Dendritic cell treated with granulocyte-macrophage colony-stimulating factor and Interleukin-4, amounts not matched to agents 40 ng/mL and 50 ng/mL, for 4 days (primary cell): ENCODE measurements at regions not wholly inside any gene's neighbourhood (a gene's known extent, or its start where the extent isn't known, plus 50 kb on each side); places are given as distances from the start of the nearest gene placed in this dataset.

Source experiments
- H3K27ac Mint-ChIP-seq: one replicate; pipeline ENCODE4 v1.8.0; 2022; ENCODE audit warnings: mild to moderate bottlenecking, mixed read lengths
- H3K27me3 Mint-ChIP-seq: one replicate; pipeline ENCODE4 v1.8.0; 2022; ENCODE audit warnings: mild to moderate bottlenecking, mixed read lengths
- H3K36me3 Mint-ChIP-seq: one replicate; pipeline ENCODE4 v1.8.0; 2022; ENCODE audit warnings: low read depth, mixed read lengths
- H3K4me1 Mint-ChIP-seq: one replicate; pipeline ENCODE4 v1.8.0; 2022; ENCODE audit warnings: low read depth, mixed read lengths
- H3K4me3 Mint-ChIP-seq: one replicate; pipeline ENCODE4 v1.8.0; 2022; ENCODE audit warnings: mild to moderate bottlenecking, moderate library complexity, mixed read lengths
- H3K9me3 Mint-ChIP-seq: one replicate; pipeline ENCODE4 v1.8.0; 2022; ENCODE audit warnings: mixed read lengths
- intact Hi-C: fragments of 100-400 bp; cut with micrococcal nuclease; formaldehyde crosslinking; loops from one replicate; pipeline ENCODE4 v1.15.0; 2022

GRCh38 chr20:48476854-48477253 is 350.9 kb downstream of the PREX1 start:
- H3K36me3 Mint-ChIP-seq, result no peaks in the 10 kb centered on the region
- no peaks in the 10 kb centered on the region for H3K4me1 Mint-ChIP-seq
- no peaks in the 10 kb centered on the region for H3K9me3 Mint-ChIP-seq
- H3K27me3 Mint-ChIP-seq, result peaks cover 20% of the 10 kb centered on the region
- no peak overlapping the region for H3K4me3 Mint-ChIP-seq
- H3K27ac Mint-ChIP-seq, result no peak overlapping the region
- intact Hi-C loops, result no loop called here

GRCh38 chr20:48474022-48474421 is 353.8 kb downstream of the PREX1 start:
- no peak overlapping the region for H3K4me3 Mint-ChIP-seq
- H3K9me3 Mint-ChIP-seq, result no peaks in the 10 kb centered on the region
- H3K27ac Mint-ChIP-seq, result no peak overlapping the region
- peaks cover 6% of the 10 kb centered on the region for H3K27me3 Mint-ChIP-seq
- intact Hi-C loops, result no loop called here
- no peaks in the 10 kb centered on the region for H3K4me1 Mint-ChIP-seq
- H3K36me3 Mint-ChIP-seq, result no peaks in the 10 kb centered on the region

- H3K36me3 Mint-ChIP-seq, result no peaks in the 10 kb centered on the region
- intact Hi-C loops, result no loop called here
- no peak overlapping the region for H3K4me3 Mint-ChIP-seq
- peaks cover 4% of the 10 kb centered on the region for H3K27me3 Mint-ChIP-seq
- no peaks in the 10 kb centered on the region for H3K9me3 Mint-ChIP-seq
- H3K4me1 Mint-ChIP-seq, result no peaks in the 10 kb centered on the region
- no peak overlapping the region for H3K27ac Mint-ChIP-seq
These were observed 355.9 kb downstream of the PREX1 start for GRCh38 chr20:48471759-48472408.

- Mint-ChIP-seq H3K36me3 (no peaks in the 10 kb centered on the region), H3K9me3 (no peaks in the 10 kb centered on the region), H3K27ac (no peak overlapping the region), H3K4me1 (no peaks in the 10 kb centered on the region), H3K27me3 (peaks cover 2% of the 10 kb centered on the region), H3K4me3 (no peak overlapping the region)
- intact Hi-C loops, result no loop called here
These were observed 356.6 kb downstream of the PREX1 start for GRCh38 chr20:48471176-48471575.

GRCh38 chr20:48470141-48470540 is 357.7 kb downstream of the PREX1 start:
- Mint-ChIP-seq H3K4me1 (no peaks in the 10 kb centered on the region), H3K9me3 (no peaks in the 10 kb centered on the region), H3K4me3 (no peak overlapping the region), H3K27ac (no peak overlapping the region), H3K27me3 (no peaks in the 10 kb centered on the region), H3K36me3 (no peaks in the 10 kb centered on the region)
- intact Hi-C loops, result no loop called here

- H3K4me3 Mint-ChIP-seq, result no peak overlapping the region
- intact Hi-C loops, result no loop called here
- no peak overlapping the region for H3K27ac Mint-ChIP-seq
- H3K27me3 Mint-ChIP-seq, result no peaks in the 10 kb centered on the region
- no peaks in the 10 kb centered on the region for H3K9me3 Mint-ChIP-seq
- H3K4me1 Mint-ChIP-seq, result no peaks in the 10 kb centered on the region
- H3K36me3 Mint-ChIP-seq, result no peaks in the 10 kb centered on the region
These were observed 358.8 kb downstream of the PREX1 start for GRCh38 chr20:48469026-48469425.

- H3K4me3 Mint-ChIP-seq, result no peak overlapping the region
These were observed 359.2 kb downstream of the PREX1 start for GRCh38 chr20:48468571-48468970.

GRCh38 chr20:48467622-48468021 is 360.2 kb downstream of the PREX1 start:
- H3K27me3 Mint-ChIP-seq, result peaks cover 2% of the 10 kb centered on the region
- no peaks in the 10 kb centered on the region for H3K4me1 Mint-ChIP-seq
- no peaks in the 10 kb centered on the region for H3K36me3 Mint-ChIP-seq
- no peak overlapping the region for H3K27ac Mint-ChIP-seq
- H3K4me3 Mint-ChIP-seq, result no peak overlapping the region
- intact Hi-C loops, result no loop called here
- H3K9me3 Mint-ChIP-seq, result no peaks in the 10 kb centered on the region

More at GRCh38 chr20:48468571-48468970, 359.2 kb downstream of the PREX1 start:
- H3K36me3 Mint-ChIP-seq, result no peaks in the 10 kb centered on the region
- H3K27ac Mint-ChIP-seq, result no peak overlapping the region
- no peaks in the 10 kb centered on the region for H3K4me1 Mint-ChIP-seq
- no peaks in the 10 kb centered on the region for H3K27me3 Mint-ChIP-seq
- no peaks in the 10 kb centered on the region for H3K9me3 Mint-ChIP-seq
- intact Hi-C loops, result no loop called here

GRCh38 chr20:48465271-48465670 is 362.5 kb downstream of the PREX1 start:
- no peaks in the 10 kb centered on the region for H3K36me3 Mint-ChIP-seq
- intact Hi-C loops, result no loop called here
- H3K4me3 Mint-ChIP-seq, result no peak overlapping the region
- H3K4me1 Mint-ChIP-seq, result no peaks in the 10 kb centered on the region
- H3K9me3 Mint-ChIP-seq, result no peaks in the 10 kb centered on the region
- peaks cover 2% of the 10 kb centered on the region for H3K27me3 Mint-ChIP-seq
- H3K27ac Mint-ChIP-seq, result no peak overlapping the region

GRCh38 chr20:48463916-48464315 is 363.9 kb downstream of the PREX1 start:
- no peaks in the 10 kb centered on the region for H3K36me3 Mint-ChIP-seq
- peaks cover 2% of the 10 kb centered on the region for H3K27me3 Mint-ChIP-seq
- intact Hi-C loops, result no loop called here
- H3K9me3 Mint-ChIP-seq, result no peaks in the 10 kb centered on the region
- no peak overlapping the region for H3K27ac Mint-ChIP-seq
- H3K4me1 Mint-ChIP-seq, result no peaks in the 10 kb centered on the region
- H3K4me3 Mint-ChIP-seq, result no peak overlapping the region

GRCh38 chr20:48463096-48463720 is 364.6 kb downstream of the PREX1 start:
- intact Hi-C loops, result no loop called here
- Mint-ChIP-seq H3K4me1 (no peaks in the 10 kb centered on the region), H3K27me3 (peaks cover 2% of the 10 kb centered on the region), H3K36me3 (no peaks in the 10 kb centered on the region), H3K27ac (no peak overlapping the region), H3K9me3 (no peaks in the 10 kb centered on the region), H3K4me3 (no peak overlapping the region)

GRCh38 chr20:48461735-48462119 is 366.1 kb downstream of the PREX1 start:
- Mint-ChIP-seq H3K27ac (no peak overlapping the region), H3K9me3 (no peaks in the 10 kb centered on the region), H3K27me3 (peaks cover 2% of the 10 kb centered on the region), H3K36me3 (no peaks in the 10 kb centered on the region), H3K4me1 (no peaks in the 10 kb centered on the region), H3K4me3 (no peak overlapping the region)
- intact Hi-C loops, result no loop called here

- no peak overlapping the region for H3K27ac Mint-ChIP-seq
- no peaks in the 10 kb centered on the region for H3K36me3 Mint-ChIP-seq
- peaks cover 2% of the 10 kb centered on the region for H3K27me3 Mint-ChIP-seq
- H3K9me3 Mint-ChIP-seq, result no peaks in the 10 kb centered on the region
- intact Hi-C loops, result no loop called here
- H3K4me1 Mint-ChIP-seq, result no peaks in the 10 kb centered on the region
- H3K4me3 Mint-ChIP-seq, result no peak overlapping the region
These were observed 366.6 kb downstream of the PREX1 start for GRCh38 chr20:48461091-48461734.

GRCh38 chr20:48460681-48461080 is 367.1 kb downstream of the PREX1 start:
- H3K4me1 Mint-ChIP-seq, result no peaks in the 10 kb centered on the region
- H3K4me3 Mint-ChIP-seq, result no peak overlapping the region
- H3K9me3 Mint-ChIP-seq, result no peaks in the 10 kb centered on the region
- H3K27ac Mint-ChIP-seq, result no peak overlapping the region
- H3K27me3 Mint-ChIP-seq, result peaks cover 2% of the 10 kb centered on the region
- no peaks in the 10 kb centered on the region for H3K36me3 Mint-ChIP-seq
- intact Hi-C loops, result no loop called here
